BJ (cell line): ENCODE measurements at regions not wholly inside any gene's neighbourhood (a gene's known extent, or its start where the extent isn't known, plus 50 kb on each side); places are given as distances from the start of the nearest gene placed in this dataset.

Experiments
- CTCF ChIA-PET: fragments of 350-600 bp; formaldehyde crosslinking; extraction: SDS; loops from one replicate; lab custom pipeline; 2021; ENCODE audit warnings: antibody characterized with exemption, inconsistent platforms; lab: Yijun Ruan, JAX
- POLR2A ChIA-PET: fragments of 300-600 bp; sonication (Branson Sonifier 250); formaldehyde crosslinking; extraction: SDS; loops from one replicate; lab custom pipeline; 2021; ENCODE audit warnings: antibody characterized with exemption; lab: Charles Lee
- DNase-seq: peaks from one replicate; pipeline ENCODE4 v3.0.0-alpha.2; 2011; ENCODE audit warnings: low read depth
- H3K27me3 ChIP-seq: 2 replicates; pipeline ENCODE4 v1.6.0; 2011; ENCODE audit warnings: low read length; ENCODE audit not compliant: control insufficient read depth, insufficient read depth
- H3K36me3 ChIP-seq: 2 replicates; pipeline ENCODE4 v1.5.1; 2011; ENCODE audit warnings: low read length; ENCODE audit not compliant: control insufficient read depth, insufficient read depth
- H3K4me3 ChIP-seq: 2 replicates; pipeline ENCODE4 v1.5.1; 2011; ENCODE audit warnings: low read depth, mild to moderate bottlenecking, control low read depth, low read length
- TF ChIP-seq, protein P1 (sequence below): IDR thresholded peaks from 2 replicates; pipeline ENCODE4 v1.5.1; 2011; ENCODE audit warnings: low read depth, mild to moderate bottlenecking, control low read depth, inconsistent platforms, low read length, moderate library complexity; ENCODE audit not compliant: insufficient read depth

DNA sequence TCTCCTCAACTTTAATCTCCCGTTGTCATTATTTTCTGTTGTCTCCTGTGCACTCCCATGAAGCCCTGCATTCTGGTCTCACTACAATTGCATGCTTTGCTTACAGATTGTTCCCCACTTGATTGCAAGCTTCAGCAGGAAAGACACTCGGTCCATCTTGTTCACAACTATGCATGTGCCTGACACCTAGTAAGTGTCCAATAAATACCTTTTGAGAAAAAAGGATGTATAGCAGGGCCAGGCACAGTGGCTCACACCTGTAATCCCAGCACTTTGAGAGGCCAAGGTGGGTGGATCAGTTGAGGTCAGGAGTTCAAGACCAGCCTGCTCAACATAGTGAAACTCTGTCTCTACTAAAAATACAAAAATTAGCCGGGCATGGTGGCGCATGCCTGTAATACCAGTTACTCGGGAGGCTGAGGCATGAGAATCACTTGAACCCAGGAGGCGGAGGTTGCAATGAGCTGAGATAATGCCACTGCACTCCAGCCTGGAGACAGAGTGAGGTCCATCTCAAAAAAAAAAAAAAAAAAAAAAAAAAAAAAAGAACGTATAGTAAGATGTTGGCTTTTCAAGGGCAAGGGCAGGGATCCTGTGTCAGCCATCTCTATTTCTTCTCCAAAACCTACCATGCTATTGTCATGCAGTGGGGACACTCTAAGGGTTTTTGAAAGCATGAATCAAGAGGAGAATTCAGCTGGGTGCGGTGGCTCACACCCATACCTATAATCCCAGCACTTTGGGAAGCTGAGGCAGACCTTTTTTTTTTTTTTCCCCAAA lies 338.3 kb downstream of the MYCN start:
- POLR2A ChIA-PET = no interaction called here
- no peak for DNase-seq
- TF ChIP-seq, protein P1, sequence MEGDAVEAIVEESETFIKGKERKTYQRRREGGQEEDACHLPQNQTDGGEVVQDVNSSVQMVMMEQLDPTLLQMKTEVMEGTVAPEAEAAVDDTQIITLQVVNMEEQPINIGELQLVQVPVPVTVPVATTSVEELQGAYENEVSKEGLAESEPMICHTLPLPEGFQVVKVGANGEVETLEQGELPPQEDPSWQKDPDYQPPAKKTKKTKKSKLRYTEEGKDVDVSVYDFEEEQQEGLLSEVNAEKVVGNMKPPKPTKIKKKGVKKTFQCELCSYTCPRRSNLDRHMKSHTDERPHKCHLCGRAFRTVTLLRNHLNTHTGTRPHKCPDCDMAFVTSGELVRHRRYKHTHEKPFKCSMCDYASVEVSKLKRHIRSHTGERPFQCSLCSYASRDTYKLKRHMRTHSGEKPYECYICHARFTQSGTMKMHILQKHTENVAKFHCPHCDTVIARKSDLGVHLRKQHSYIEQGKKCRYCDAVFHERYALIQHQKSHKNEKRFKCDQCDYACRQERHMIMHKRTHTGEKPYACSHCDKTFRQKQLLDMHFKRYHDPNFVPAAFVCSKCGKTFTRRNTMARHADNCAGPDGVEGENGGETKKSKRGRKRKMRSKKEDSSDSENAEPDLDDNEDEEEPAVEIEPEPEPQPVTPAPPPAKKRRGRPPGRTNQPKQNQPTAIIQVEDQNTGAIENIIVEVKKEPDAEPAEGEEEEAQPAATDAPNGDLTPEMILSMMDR = no peak
- CTCF ChIA-PET = no interaction called here
- Histone ChIP-seq H3K36me3 (no peaks in the 10 kb centered on the region), H3K4me3 (no peak overlapping the region), H3K27me3 (no peaks in the 10 kb centered on the region)

DNA sequence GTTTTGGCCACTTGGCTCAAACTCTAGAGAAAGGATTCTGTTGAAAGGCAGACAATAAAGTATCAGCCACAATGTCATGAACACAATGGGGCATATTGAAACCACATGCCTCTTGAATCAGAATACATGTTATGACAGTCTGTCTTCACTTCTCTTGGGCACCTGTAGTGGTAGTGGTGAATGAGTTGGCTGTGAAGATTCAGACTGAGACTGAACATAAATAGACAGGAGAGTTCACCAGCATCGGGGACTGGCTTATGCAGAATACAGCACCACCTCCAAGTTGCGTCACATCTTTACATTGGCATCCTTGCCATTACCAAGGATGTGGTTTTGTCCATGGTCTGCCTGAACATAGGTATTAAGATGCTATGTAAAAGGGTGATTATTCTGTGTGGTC lies 336.8 kb downstream of the MYCN start:
- TF ChIP-seq, protein P1 = no peak
- CTCF ChIA-PET = no interaction called here
- H3K27me3 ChIP-seq = no peaks in the 10 kb centered on the region
- DNase-seq = no peak
- POLR2A ChIA-PET = no interaction called here
- no peaks in the 10 kb centered on the region for H3K36me3 ChIP-seq
- H3K4me3 ChIP-seq = no peak overlapping the region

GRCh38 chr2:16275661-16276060 lies 335.3 kb downstream of the MYCN start:
- no peaks in the 10 kb centered on the region for H3K36me3 ChIP-seq
- ChIA-PET POLR2A (no interaction called here), CTCF (no interaction called here)
- H3K4me3 ChIP-seq = no peak overlapping the region
- no peak for DNase-seq
- H3K27me3 ChIP-seq = no peaks in the 10 kb centered on the region
- TF ChIP-seq, protein P1 = no peak

DNA sequence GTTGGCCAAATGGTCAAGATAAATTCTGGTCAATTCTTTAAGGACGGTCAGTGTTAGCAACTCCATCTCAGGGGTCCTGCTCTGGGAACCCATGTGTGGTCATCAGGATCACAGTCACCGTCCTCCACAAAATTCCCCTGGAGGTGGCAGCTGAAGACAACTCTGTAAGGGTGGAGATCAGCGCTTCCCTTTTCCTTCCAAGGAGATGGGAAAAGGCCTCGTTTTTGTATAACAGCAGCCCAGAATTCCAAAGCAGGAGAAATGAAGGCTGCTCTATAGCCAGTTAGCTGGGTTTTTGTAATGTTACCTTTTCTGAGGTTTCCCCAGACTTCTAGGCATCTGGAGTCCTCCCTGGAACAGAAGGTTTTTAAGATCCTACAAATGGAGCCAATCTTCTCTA lies 334.8 kb downstream of the MYCN start:
- TF ChIP-seq, protein P1 = no peak
- Histone ChIP-seq H3K27me3 (no peaks in the 10 kb centered on the region), H3K4me3 (no peak overlapping the region), H3K36me3 (no peaks in the 10 kb centered on the region)
- no peak for DNase-seq
- POLR2A ChIA-PET = no interaction called here
- CTCF ChIA-PET = interaction anchor here (1.1 kb wide), 1 partner anchor 13 kb away, joined by 3 read pairs; no protein-coding TSS in a partner anchor

DNA sequence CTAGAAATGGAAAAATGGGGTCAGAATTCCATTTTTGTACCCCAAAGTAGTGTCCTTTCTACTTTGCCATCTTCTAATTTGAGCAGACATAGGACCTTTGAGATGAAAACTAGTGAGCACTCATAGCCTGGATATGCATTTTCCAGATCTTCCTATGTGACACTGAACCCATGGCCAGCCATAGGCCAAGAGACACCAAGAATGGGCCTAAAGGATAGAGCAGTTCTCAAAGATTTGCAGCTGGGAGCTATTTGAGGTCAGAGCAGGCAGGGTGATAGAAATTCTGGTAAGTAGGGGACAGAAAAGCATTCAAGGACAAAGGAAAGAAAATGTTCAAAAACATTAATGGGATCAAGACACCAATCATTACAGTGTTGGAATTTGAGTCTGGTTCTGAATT lies 332.8 kb downstream of the MYCN start:
- POLR2A ChIA-PET = no interaction called here
- no peaks in the 10 kb centered on the region for H3K27me3 ChIP-seq
- CTCF ChIA-PET = no interaction called here
- no peak for DNase-seq
- TF ChIP-seq, protein P1 = no peak
- H3K4me3 ChIP-seq = no peak overlapping the region
- no peaks in the 10 kb centered on the region for H3K36me3 ChIP-seq
